ENCODE measurements at regions not wholly inside any gene's neighbourhood (a gene's known extent, or its start where the extent isn't known, plus 50 kb on each side); places are given as distances from the start of the nearest gene placed in this dataset.

DNA sequence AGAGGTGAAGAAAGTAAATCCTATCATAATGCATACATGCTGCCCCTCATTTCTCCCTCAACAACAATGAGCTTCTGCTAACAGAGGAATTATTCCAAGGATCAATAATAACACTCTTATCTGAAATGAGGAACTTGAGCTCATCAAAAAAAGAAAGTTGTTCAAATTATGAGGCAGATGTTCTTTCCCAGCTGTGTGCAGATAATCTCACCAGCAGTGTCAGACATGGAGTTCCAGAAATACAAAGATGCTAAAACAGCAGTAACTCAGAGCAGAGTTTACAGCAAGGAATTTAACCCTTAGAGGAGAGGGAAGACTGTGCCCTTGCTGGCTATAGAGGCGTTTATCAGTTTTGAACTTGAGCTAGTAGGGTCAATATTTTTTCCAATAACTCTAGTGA, 153.1 kb downstream of the TRIM36 start:
- no peaks in the 10 kb centered on the region for H3K4me1 ChIP-seq
- Mint-ChIP-seq H3K4me3 (ENCODE audit: unreplicated experiment) (no peak overlapping the region), H3K36me3 (ENCODE audit: insufficient read depth, unreplicated experiment) (no peaks in the 10 kb centered on the region), H3K4me1 (ENCODE audit: low read depth, unreplicated experiment) (no peaks in the 10 kb centered on the region), H3K27me3 (ENCODE audit: insufficient read depth, unreplicated experiment) (no peaks in the 10 kb centered on the region), H3K9me3 (ENCODE audit: unreplicated experiment) (no peaks in the 10 kb centered on the region), H3K27ac (ENCODE audit: unreplicated experiment) (no peak overlapping the region)
- ChIA-PET CTCF (no interaction called here), POLR2A (no interaction called here)
- H3K27me3 ChIP-seq (replicated peaks; ENCODE audit: control insufficient read depth, insufficient read depth, low read length): no peaks in the 10 kb centered on the region
- H3K36me3 ChIP-seq (ENCODE audit: control insufficient read depth, insufficient read depth, low read length): no peaks in the 10 kb centered on the region
- H3K4me3 ChIP-seq (ENCODE audit: low read depth, low read length): no peak overlapping the region
- BruUV-seq (replicated peaks): no TSS peak
- intact Hi-C loops (cut with micrococcal nuclease; ENCODE audit: unreplicated experiment): no loop called here
- no peak for TF ChIP-seq CTCF (IDR thresholded peaks at IDR 0.05; ENCODE audit: insufficient read depth in 1 of 2, low read depth in 1 of 2, low read length in 1 of 2, severe bottlenecking in 1 of 2, unreplicated experiment in 1 of 2)
- DNase-seq: no peak
- H3K9me3 ChIP-seq: no peaks in the 10 kb centered on the region

DNA sequence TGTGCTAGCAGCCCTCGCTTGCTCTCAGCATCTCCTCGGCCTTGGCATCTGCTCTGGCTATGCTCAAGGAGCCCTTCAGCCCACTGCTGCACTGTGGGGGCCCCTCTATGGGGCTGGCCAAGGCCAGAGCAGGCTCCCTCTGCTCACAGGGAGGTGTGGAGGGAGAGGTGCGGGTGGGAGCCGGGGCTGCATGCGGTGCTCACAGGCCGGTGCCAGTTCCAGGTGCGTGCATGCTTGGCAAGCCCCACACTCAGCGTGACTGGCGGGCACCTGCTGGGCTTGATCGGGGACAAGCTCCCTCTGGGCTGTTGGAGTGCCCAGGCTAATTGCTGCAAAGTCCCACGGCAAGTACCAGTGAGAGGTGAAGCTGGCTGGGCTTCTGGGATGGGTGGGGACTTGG, 170.5 kb downstream of the TRIM36 start:
- Mint-ChIP-seq H3K9me3 (ENCODE audit: unreplicated experiment) (peaks cover 10% of the 10 kb centered on the region), H3K27me3 (ENCODE audit: insufficient read depth, unreplicated experiment) (no peaks in the 10 kb centered on the region), H3K4me3 (ENCODE audit: unreplicated experiment) (no peak overlapping the region), H3K4me1 (ENCODE audit: low read depth, unreplicated experiment) (no peaks in the 10 kb centered on the region), H3K36me3 (ENCODE audit: insufficient read depth, unreplicated experiment) (no peaks in the 10 kb centered on the region), H3K27ac (ENCODE audit: unreplicated experiment) (no peak overlapping the region)
- intact Hi-C loops (cut with micrococcal nuclease; ENCODE audit: unreplicated experiment): no loop called here
- no TSS peak for BruUV-seq (replicated peaks)
- H3K27me3 ChIP-seq (replicated peaks; ENCODE audit: control insufficient read depth, insufficient read depth, low read length): no peaks in the 10 kb centered on the region
- no peaks in the 10 kb centered on the region for H3K36me3 ChIP-seq (ENCODE audit: control insufficient read depth, insufficient read depth, low read length)
- POLR2A ChIA-PET: no interaction called here
- no peak overlapping the region for H3K4me3 ChIP-seq (ENCODE audit: low read depth, low read length)
- CTCF ChIA-PET: no interaction called here
- no peaks in the 10 kb centered on the region for H3K9me3 ChIP-seq
- no peak for DNase-seq
- TF ChIP-seq CTCF (IDR thresholded peaks at IDR 0.05; ENCODE audit: insufficient read depth in 1 of 2, low read depth in 1 of 2, low read length in 1 of 2, severe bottlenecking in 1 of 2, unreplicated experiment in 1 of 2): no peak
- no peaks in the 10 kb centered on the region for H3K4me1 ChIP-seq

- Mint-ChIP-seq H3K4me3 (ENCODE audit: unreplicated experiment) (no peak overlapping the region), H3K9me3 (ENCODE audit: unreplicated experiment) (no peaks in the 10 kb centered on the region), H3K27ac (ENCODE audit: unreplicated experiment) (no peak overlapping the region), H3K36me3 (ENCODE audit: insufficient read depth, unreplicated experiment) (no peaks in the 10 kb centered on the region), H3K4me1 (ENCODE audit: low read depth, unreplicated experiment) (no peaks in the 10 kb centered on the region), H3K27me3 (ENCODE audit: insufficient read depth, unreplicated experiment) (no peaks in the 10 kb centered on the region)
- ChIA-PET CTCF (no interaction called here), POLR2A (no interaction called here)
- H3K9me3 ChIP-seq: no peaks in the 10 kb centered on the region; the same call in 1 of the 2 replicates
- no peaks in the 10 kb centered on the region for H3K36me3 ChIP-seq (ENCODE audit: control insufficient read depth, insufficient read depth, low read length)
- no peak for DNase-seq
- intact Hi-C loops (cut with micrococcal nuclease; ENCODE audit: unreplicated experiment): no loop called here
- H3K27me3 ChIP-seq (replicated peaks; ENCODE audit: control insufficient read depth, insufficient read depth, low read length): no peaks in the 10 kb centered on the region
- H3K4me3 ChIP-seq (ENCODE audit: low read depth, low read length): no peak overlapping the region
- no TSS peak for BruUV-seq (replicated peaks)
- TF ChIP-seq CTCF (IDR thresholded peaks at IDR 0.05; ENCODE audit: insufficient read depth in 1 of 2, low read depth in 1 of 2, low read length in 1 of 2, severe bottlenecking in 1 of 2, unreplicated experiment in 1 of 2): no peak
- H3K4me1 ChIP-seq: no peaks in the 10 kb centered on the region
These were observed 180.2 kb downstream of the TRIM36 start for GRCh38 chr5:114989512-114989911.
